ENCODE measurements at regions not wholly inside any gene's neighbourhood (a gene's known extent, or its start where the extent isn't known, plus 50 kb on each side); places are given as distances from the start of the nearest gene placed in this dataset.

DNA sequence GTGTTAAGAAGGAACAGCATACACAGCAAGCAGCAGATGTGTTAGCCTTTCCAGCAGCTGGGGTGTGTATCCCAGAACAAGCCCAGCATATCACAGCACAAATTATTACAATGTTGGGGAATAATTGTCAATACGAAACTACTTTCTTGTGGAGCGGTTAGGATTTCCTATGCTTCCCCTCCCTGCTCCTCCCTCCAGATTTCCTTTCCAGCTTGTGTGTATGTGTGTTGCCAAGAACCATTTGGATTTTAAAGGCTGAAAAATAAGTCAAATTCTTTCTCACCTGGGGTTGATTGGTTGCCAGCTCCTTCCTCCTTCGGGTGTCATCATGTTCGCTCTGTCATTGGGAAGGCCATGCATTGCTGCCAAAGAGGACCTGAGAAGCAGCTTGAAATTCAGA is 178.2 kb upstream of the FRMPD4 start:
- TF ChIP-seq, protein P1, sequence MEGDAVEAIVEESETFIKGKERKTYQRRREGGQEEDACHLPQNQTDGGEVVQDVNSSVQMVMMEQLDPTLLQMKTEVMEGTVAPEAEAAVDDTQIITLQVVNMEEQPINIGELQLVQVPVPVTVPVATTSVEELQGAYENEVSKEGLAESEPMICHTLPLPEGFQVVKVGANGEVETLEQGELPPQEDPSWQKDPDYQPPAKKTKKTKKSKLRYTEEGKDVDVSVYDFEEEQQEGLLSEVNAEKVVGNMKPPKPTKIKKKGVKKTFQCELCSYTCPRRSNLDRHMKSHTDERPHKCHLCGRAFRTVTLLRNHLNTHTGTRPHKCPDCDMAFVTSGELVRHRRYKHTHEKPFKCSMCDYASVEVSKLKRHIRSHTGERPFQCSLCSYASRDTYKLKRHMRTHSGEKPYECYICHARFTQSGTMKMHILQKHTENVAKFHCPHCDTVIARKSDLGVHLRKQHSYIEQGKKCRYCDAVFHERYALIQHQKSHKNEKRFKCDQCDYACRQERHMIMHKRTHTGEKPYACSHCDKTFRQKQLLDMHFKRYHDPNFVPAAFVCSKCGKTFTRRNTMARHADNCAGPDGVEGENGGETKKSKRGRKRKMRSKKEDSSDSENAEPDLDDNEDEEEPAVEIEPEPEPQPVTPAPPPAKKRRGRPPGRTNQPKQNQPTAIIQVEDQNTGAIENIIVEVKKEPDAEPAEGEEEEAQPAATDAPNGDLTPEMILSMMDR (IDR thresholded peaks at IDR 0.05) = no peak
- TF ChIP-seq POLR2A (IDR thresholded peaks at IDR 0.05) (no peak), POLR2AphosphoS5 (IDR thresholded peaks at IDR 0.05) (no peak)

All from upper lobe of left lung (tissue), 4 donors.